MM.1S (cell line): ENCODE measurements at regions not wholly inside any gene's neighbourhood (a gene's known extent, or its start where the extent isn't known, plus 50 kb on each side); places are given as distances from the start of the nearest gene placed in this dataset.
A peak's percentile ranks its signal among the peaks of the same experiment; 100 is the strongest.

Experiments
- DNase-seq: peaks from one replicate; pipeline ENCODE4 v3.0.0-alpha.2; 2015
- H2AFZ ChIP-seq: fragments of 300-600 bp; sonication (generic); 2 replicates; pipeline ENCODE4 v1.6.0; 2016; ENCODE audit warnings: antibody characterized with exemption, low read length
- H3F3A ChIP-seq: fragments of 300-600 bp; sonication (generic); 2 replicates; pipeline ENCODE4 v1.6.1; 2016; ENCODE audit warnings: mild to moderate bottlenecking, antibody characterized with exemption, low read length, moderate library complexity, mixed read lengths; ENCODE audit not compliant: insufficient read depth
- H3K27ac ChIP-seq: fragments of 300-600 bp; sonication (generic); 2 replicates; pipeline ENCODE4 v1.5.1; 2016; ENCODE audit warnings: mild to moderate bottlenecking, low read length
- H3K27me3 ChIP-seq: fragments of 300-600 bp; sonication (generic); replicated peaks from 2 replicates; pipeline ENCODE4 v1.6.0; 2016; ENCODE audit warnings: low read length; ENCODE audit not compliant: insufficient read depth
- H3K36me3 ChIP-seq: fragments of 300-600 bp; sonication (generic); replicated peaks from 2 replicates; pipeline ENCODE4 v1.6.1; 2016; ENCODE audit warnings: mild to moderate bottlenecking, low read length, mixed read lengths; ENCODE audit not compliant: insufficient read depth
- H3K4me1 ChIP-seq: fragments of 300-600 bp; sonication (generic); 2 replicates; pipeline ENCODE4 v1.6.1; 2016; ENCODE audit warnings: low read length, mixed read lengths
- H3K4me2 ChIP-seq: fragments of 300-600 bp; sonication (generic); 2 replicates; pipeline ENCODE4 v1.6.0; 2016; ENCODE audit warnings: low read depth, low read length
- H3K4me3 ChIP-seq: fragments of 300-600 bp; sonication (generic); 2 replicates; pipeline ENCODE4 v1.5.1; 2016; ENCODE audit warnings: low read length, mixed read lengths
- H3K79me2 ChIP-seq: fragments of 300-600 bp; sonication (generic); 2 replicates; pipeline ENCODE4 v1.6.1; 2016; ENCODE audit warnings: mixed run types, low read length, mixed read lengths
- H3K9ac ChIP-seq: fragments of 300-600 bp; sonication (generic); 2 replicates; pipeline ENCODE4 v1.6.1; 2016; ENCODE audit warnings: low read length, mixed read lengths
- H3K9me2 ChIP-seq: fragments of 300-600 bp; sonication (generic); replicated peaks from 2 replicates; pipeline ENCODE4 v1.6.1; 2016; ENCODE audit warnings: mild to moderate bottlenecking, low read length, mixed read lengths; ENCODE audit not compliant: insufficient read depth
- H3K9me3 ChIP-seq: fragments of 300-600 bp; sonication (generic); replicated peaks from 2 replicates; pipeline ENCODE4 v1.6.1; 2016; ENCODE audit warnings: mild to moderate bottlenecking, low read length, mixed read lengths; ENCODE audit not compliant: insufficient read depth
- H4K20me1 ChIP-seq: fragments of 300-600 bp; sonication (generic); 2 replicates; pipeline ENCODE4 v1.6.1; 2016; ENCODE audit warnings: mild to moderate bottlenecking, low read length, moderate library complexity, mixed read lengths; ENCODE audit not compliant: insufficient read depth
- EZH2 ChIP-seq: fragments of 300-600 bp; sonication (generic); optimal IDR thresholded peaks from 2 replicates; pipeline ENCODE3; 2017; ENCODE audit warnings: low read depth, mild to moderate bottlenecking, antibody characterized with exemption, low read length, mixed read lengths
- EZH2phosphoT487 ChIP-seq: fragments of 300-600 bp; sonication (generic); IDR thresholded peaks from 2 replicates; pipeline ENCODE4 v1.6.1; 2018; ENCODE audit warnings: antibody characterized with exemption, low read length
- TF ChIP-seq, protein P1 (sequence below): fragments of 300-600 bp; sonication (generic); IDR thresholded peaks from 2 replicates; pipeline ENCODE4 v1.5.1; 2016; ENCODE audit warnings: antibody characterized with exemption, low read length, mixed read lengths

DNA sequence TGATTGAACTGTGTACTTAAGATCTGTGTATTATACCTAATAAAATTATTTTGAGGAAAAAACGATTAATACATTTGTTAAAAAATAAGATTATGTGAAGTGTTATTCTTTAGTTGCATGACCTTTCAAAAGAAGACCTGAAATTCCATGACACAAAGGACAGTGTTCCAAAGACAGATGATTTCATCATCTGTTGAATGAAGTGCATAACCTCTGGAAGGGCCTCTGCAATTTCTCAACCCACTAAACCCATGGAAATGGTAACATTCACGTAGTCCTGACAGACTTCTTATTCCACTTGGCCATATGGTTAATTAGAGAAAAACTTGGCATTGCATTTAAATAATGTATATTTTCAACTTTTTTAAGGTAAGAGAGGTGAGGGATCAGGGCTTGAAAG lies 167.2 kb upstream of the CTNND2 start:
- no peaks in the 10 kb centered on the region for H3K79me2 ChIP-seq
- TF ChIP-seq EZH2 (no peak), EZH2phosphoT487 (no peak)
- TF ChIP-seq, protein P1, sequence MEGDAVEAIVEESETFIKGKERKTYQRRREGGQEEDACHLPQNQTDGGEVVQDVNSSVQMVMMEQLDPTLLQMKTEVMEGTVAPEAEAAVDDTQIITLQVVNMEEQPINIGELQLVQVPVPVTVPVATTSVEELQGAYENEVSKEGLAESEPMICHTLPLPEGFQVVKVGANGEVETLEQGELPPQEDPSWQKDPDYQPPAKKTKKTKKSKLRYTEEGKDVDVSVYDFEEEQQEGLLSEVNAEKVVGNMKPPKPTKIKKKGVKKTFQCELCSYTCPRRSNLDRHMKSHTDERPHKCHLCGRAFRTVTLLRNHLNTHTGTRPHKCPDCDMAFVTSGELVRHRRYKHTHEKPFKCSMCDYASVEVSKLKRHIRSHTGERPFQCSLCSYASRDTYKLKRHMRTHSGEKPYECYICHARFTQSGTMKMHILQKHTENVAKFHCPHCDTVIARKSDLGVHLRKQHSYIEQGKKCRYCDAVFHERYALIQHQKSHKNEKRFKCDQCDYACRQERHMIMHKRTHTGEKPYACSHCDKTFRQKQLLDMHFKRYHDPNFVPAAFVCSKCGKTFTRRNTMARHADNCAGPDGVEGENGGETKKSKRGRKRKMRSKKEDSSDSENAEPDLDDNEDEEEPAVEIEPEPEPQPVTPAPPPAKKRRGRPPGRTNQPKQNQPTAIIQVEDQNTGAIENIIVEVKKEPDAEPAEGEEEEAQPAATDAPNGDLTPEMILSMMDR, result no peak
- H2AFZ ChIP-seq, result no peak overlapping the region
- H3K9me2 ChIP-seq, result no peaks in the 10 kb centered on the region
- no peaks in the 10 kb centered on the region for H3K9me3 ChIP-seq
- H3K36me3 ChIP-seq, result no peaks in the 10 kb centered on the region
- H3K4me3 ChIP-seq, result no peak overlapping the region
- no peak overlapping the region for H3K27ac ChIP-seq
- H3K27me3 ChIP-seq, result no peaks in the 10 kb centered on the region
- no peaks in the 10 kb centered on the region for H3K4me1 ChIP-seq
- no peaks in the 10 kb centered on the region for H3F3A ChIP-seq
- H4K20me1 ChIP-seq, result no peaks in the 10 kb centered on the region
- DNase-seq, result no peak
- no peak overlapping the region for H3K4me2 ChIP-seq
- no peak overlapping the region for H3K9ac ChIP-seq

- Histone ChIP-seq H3K36me3 (no peaks in the 10 kb centered on the region; the same call in 1 of the 2 replicates), H3F3A (no peaks in the 10 kb centered on the region), H3K9me3 (no peaks in the 10 kb centered on the region), H3K79me2 (no peaks in the 10 kb centered on the region), H3K27ac (no peak overlapping the region), H3K9me2 (no peaks in the 10 kb centered on the region), H4K20me1 (no peaks in the 10 kb centered on the region), H3K4me2 (no peak overlapping the region), H3K4me1 (no peaks in the 10 kb centered on the region), H3K27me3 (no peaks in the 10 kb centered on the region), H3K4me3 (no peak overlapping the region), H2AFZ (no peak overlapping the region), H3K9ac (no peak overlapping the region)
- TF ChIP-seq, protein P1, result peak; percentile 71
- no peak for TF ChIP-seq EZH2
- no peak for TF ChIP-seq EZH2phosphoT487
- peak; percentile 65 for DNase-seq
Measured at GRCh38 chr5:12023614-12024241, 119.5 kb upstream of the CTNND2 start.

DNA sequence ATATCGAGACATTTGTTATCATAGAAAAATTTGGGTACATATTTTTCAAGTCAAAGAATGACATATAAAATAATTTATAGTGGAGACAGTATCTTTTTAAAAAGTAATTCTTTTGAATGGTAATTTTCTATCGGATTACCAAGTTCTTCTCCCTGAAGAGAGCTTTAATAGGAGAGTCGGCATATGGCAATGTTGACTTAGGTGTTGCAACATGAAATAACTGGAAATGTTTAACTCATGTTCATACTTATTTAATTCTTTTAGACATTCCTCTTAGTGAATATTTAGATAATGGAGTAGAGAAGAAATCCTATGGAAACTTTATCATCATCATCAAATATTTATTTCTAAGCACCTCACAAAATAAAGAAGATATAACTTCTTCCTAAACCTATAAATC lies 118.2 kb upstream of the CTNND2 start:
- DNase-seq, result no peak
- H3K27me3 ChIP-seq, result no peaks in the 10 kb centered on the region
- H2AFZ ChIP-seq, result no peak overlapping the region
- H3K4me2 ChIP-seq, result no peak overlapping the region
- no peak overlapping the region for H3K4me3 ChIP-seq
- H4K20me1 ChIP-seq, result no peaks in the 10 kb centered on the region
- no peaks in the 10 kb centered on the region for H3K4me1 ChIP-seq
- H3K9me3 ChIP-seq, result no peaks in the 10 kb centered on the region
- H3K9ac ChIP-seq, result no peak overlapping the region
- H3K9me2 ChIP-seq, result no peaks in the 10 kb centered on the region
- no peaks in the 10 kb centered on the region; the same call in 1 of the 2 replicates for H3K36me3 ChIP-seq
- H3K79me2 ChIP-seq, result no peaks in the 10 kb centered on the region
- H3K27ac ChIP-seq, result no peak overlapping the region
- TF ChIP-seq, protein P1, result no peak
- no peak for TF ChIP-seq EZH2
- TF ChIP-seq EZH2phosphoT487, result no peak
- no peaks in the 10 kb centered on the region for H3F3A ChIP-seq
